Gastrocnemius medialis (tissue), 4 donors: ENCODE measurements at regions not wholly inside any gene's neighbourhood (a gene's known extent, or its start where the extent isn't known, plus 50 kb on each side); places are given as distances from the start of the nearest gene placed in this dataset.

Experiments used
- ATAC-seq, 2 donors: fragments of 150-250 bp; one replicate each; pipeline ENCODE4 v1.9.1; 2016
- DNase-seq, 2 donors: peaks; one replicate each; pipeline ENCODE4 v3.0.0-alpha.2; 2019
- H3K27ac ChIP-seq, 4 donors: fragments of 200-600 bp; sonication (generic); 1 replicate in 1 of 4; 2 replicates in 3 of 4; pipeline ENCODE4 v1.5.1; 2016 to 2018; ENCODE audit warnings: mild to moderate bottlenecking in 2 of 4, moderate library complexity in 1 of 4
- H3K27me3 ChIP-seq, 3 donors: fragments of 200-600 bp; sonication (generic) in 2 of 3; 1 replicate in 1 of 3; 2 replicates in 2 of 3; pipeline versions ENCODE4 v1.5.1 to v1.6.0; 2016 to 2019; ENCODE audit warnings: mild to moderate bottlenecking in 1 of 3, moderate library complexity in 1 of 3
- H3K36me3 ChIP-seq, 2 donors: fragments of 200-600 bp; sonication (generic) in 1 of 2; one replicate each; pipeline ENCODE4 v1.5.1; 2017 to 2018
- H3K4me1 ChIP-seq, 2 donors: fragments of 200-600 bp; sonication (generic) in 1 of 2; one replicate each; pipeline ENCODE4 v1.5.1; 2016 to 2017; ENCODE audit warnings: mild to moderate bottlenecking in 2 of 2
- H3K4me3 ChIP-seq, 4 donors: fragments of 200-600 bp; sonication (generic) in 3 of 4; 1 replicate in 1 of 4; 2 replicates in 3 of 4; pipeline ENCODE4 v1.5.1; 2016 to 2019; ENCODE audit warnings: mild to moderate bottlenecking in 2 of 4
- H3K9me3 ChIP-seq, 3 donors: fragments of 200-600 bp; sonication (generic) in 2 of 3; 1 replicate in 1 of 3; 2 replicates in 2 of 3; pipeline ENCODE4 v1.5.1; 2016 to 2019
- POLR2A ChIP-seq, 2 donors: fragments of 450-650 bp; IDR thresholded peaks; one replicate each; pipeline ENCODE4 v1.6.1; 2017; ENCODE audit warnings: antibody characterized with exemption in 2 of 2, mild to moderate bottlenecking in 2 of 2, moderate library complexity in 2 of 2
- in situ Hi-C, 4 donors: fragments of 200-750 bp; cut with MboI; loops; one replicate each; pipeline versions ENCODE4 v1.15.0 to v1.8.0; 2017; ENCODE audit warnings: low sequenced_read_pairs in 4 of 4
- intact Hi-C: fragments of 100-400 bp; cut with DNase I; formaldehyde crosslinking; loops from one replicate; pipeline ENCODE4 v1.15.1; 2023; ENCODE audit warnings: low total_unique reads
- TF ChIP-seq, protein P1 (sequence below), 5 experiments: fragments of 450-650 bp in 3 of 5; fragments of 200-600 bp in 2 of 5; sonication (generic) in 2 of 5; IDR thresholded peaks in 4 of 5; conservative IDR thresholded peaks in 1 of 5; 1 replicate in 4 of 5; 2 replicates in 1 of 5; pipeline ENCODE4 v1.5.1; 2016 to 2019; ENCODE audit warnings: antibody characterized with exemption in 5 of 5, mild to moderate bottlenecking in 3 of 5, moderate library complexity in 3 of 5

DNA sequence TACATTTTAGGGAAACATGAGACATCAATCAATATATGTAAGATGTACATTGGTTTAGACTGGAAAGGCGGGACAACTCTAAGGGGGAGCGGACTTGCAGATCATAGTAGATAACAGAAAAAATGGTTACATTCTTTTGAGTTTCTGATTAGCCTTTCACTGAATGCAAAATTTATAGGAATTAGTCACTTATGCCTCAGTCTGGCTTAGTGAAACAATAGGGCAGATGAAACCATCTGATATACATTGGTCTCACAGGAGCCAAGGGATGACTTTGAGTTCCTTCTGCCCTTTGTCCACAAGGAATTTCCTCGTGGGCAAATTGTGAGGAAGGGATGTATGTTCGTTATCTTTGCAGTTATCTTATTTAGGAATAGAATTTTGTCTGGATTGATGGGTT lies 128.2 kb downstream of the ARSF start:
- intact Hi-C loops = no loop called here
- ATAC-seq = no peak
- in situ Hi-C loops = no loop called here

DNA sequence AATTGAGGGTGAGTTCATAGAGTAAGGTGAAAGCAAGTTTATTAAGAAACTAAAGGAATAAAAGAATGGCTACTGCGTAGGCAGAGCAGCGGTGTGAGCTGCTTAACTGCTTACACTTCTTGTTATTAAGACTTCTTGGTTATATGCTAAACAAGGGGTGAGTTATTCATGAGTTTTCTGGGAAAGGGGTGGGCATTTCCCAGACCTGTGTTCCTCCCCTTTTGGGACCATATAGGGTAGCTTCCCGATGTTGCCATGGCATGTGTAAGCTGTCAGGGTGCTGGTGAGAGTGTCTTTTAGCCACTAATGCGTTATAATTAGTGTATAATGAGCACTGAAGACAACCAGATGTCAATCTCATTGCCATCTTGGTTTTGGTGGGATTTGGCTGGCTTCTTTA lies 126.5 kb downstream of the ARSF start:
- H3K36me3 ChIP-seq = no peaks in the 10 kb centered on the region
- ATAC-seq (no peak), DNase-seq (no peak)
- in situ Hi-C loops (no loop called here), intact Hi-C loops (no loop called here)
- H3K9me3 ChIP-seq = no peaks in the 10 kb centered on the region
- no peaks in the 10 kb centered on the region for H3K4me1 ChIP-seq
- H3K27ac ChIP-seq = no peak overlapping the region
- H3K4me3 ChIP-seq = no peak overlapping the region
- TF ChIP-seq POLR2A (IDR thresholded peaks at IDR 0.05) = no peak
- TF ChIP-seq, protein P1, sequence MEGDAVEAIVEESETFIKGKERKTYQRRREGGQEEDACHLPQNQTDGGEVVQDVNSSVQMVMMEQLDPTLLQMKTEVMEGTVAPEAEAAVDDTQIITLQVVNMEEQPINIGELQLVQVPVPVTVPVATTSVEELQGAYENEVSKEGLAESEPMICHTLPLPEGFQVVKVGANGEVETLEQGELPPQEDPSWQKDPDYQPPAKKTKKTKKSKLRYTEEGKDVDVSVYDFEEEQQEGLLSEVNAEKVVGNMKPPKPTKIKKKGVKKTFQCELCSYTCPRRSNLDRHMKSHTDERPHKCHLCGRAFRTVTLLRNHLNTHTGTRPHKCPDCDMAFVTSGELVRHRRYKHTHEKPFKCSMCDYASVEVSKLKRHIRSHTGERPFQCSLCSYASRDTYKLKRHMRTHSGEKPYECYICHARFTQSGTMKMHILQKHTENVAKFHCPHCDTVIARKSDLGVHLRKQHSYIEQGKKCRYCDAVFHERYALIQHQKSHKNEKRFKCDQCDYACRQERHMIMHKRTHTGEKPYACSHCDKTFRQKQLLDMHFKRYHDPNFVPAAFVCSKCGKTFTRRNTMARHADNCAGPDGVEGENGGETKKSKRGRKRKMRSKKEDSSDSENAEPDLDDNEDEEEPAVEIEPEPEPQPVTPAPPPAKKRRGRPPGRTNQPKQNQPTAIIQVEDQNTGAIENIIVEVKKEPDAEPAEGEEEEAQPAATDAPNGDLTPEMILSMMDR (IDR thresholded peaks at IDR 0.05 in 4 of 5, conservative IDR thresholded peaks at IDR 0.05 in 1 of 5) = no peak
- no peaks in the 10 kb centered on the region for H3K27me3 ChIP-seq

More for the DNA sequence above, 128.2 kb downstream of the ARSF start:
- H3K9me3 ChIP-seq = no peaks in the 10 kb centered on the region
- no peak overlapping the region for H3K4me3 ChIP-seq
- no peak for DNase-seq
- H3K27ac ChIP-seq = no peak overlapping the region
- H3K36me3 ChIP-seq = no peaks in the 10 kb centered on the region
- no peaks in the 10 kb centered on the region for H3K27me3 ChIP-seq
- no peak for TF ChIP-seq POLR2A (IDR thresholded peaks at IDR 0.05)
- TF ChIP-seq, protein P1 (IDR thresholded peaks at IDR 0.05 in 4 of 5, conservative IDR thresholded peaks at IDR 0.05 in 1 of 5) = no peak
- no peaks in the 10 kb centered on the region for H3K4me1 ChIP-seq

DNA sequence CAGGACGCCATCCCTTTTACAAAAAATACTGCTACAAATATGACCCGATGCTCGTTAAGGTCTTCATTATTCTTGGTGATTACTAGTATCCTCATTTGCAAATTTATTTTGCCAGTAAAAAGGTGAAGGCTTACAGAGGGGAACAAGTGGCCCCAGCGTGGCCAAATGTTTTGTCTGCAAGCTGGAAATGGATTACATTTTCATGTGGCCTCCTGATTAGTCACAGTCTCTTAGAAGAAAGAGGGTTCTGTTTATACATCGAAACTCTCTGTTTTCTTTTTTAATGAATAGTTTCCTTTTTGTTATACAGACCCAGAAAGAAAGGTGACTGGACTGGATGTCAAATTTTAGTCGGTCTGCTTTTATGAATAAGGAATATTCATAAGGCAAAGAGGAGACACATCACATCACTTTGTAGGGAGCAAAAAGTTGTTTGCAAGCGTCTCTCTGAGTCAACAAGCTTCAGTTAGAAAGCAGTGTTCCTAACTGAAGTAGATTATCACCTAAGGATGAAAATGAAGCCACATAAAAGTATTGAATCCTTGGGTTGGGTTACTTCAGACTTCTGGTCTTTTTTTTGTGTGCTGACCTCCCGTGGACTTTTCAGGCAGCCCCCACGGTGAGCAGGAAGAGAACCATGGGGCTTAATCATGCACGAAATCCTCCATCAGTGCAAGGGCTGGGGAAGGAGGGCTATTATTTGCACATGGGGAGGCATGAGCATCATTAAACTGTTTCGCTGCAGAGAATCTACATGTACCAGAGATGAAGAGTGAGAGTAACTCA lies 125.6 kb downstream of the ARSF start:
- Histone ChIP-seq H3K4me3 (no peak overlapping the region), H3K4me1 (no peaks in the 10 kb centered on the region), H3K27me3 (no peaks in the 10 kb centered on the region), H3K36me3 (no peaks in the 10 kb centered on the region), H3K9me3 (no peaks in the 10 kb centered on the region), H3K27ac (no peak overlapping the region)
- ATAC-seq (no peak), DNase-seq (no peak)
- in situ Hi-C loops (no loop called here), intact Hi-C loops (no loop called here)
- TF ChIP-seq, protein P1 (IDR thresholded peaks at IDR 0.05 in 4 of 5, conservative IDR thresholded peaks at IDR 0.05 in 1 of 5) = no peak
- no peak for TF ChIP-seq POLR2A (IDR thresholded peaks at IDR 0.05)

DNA sequence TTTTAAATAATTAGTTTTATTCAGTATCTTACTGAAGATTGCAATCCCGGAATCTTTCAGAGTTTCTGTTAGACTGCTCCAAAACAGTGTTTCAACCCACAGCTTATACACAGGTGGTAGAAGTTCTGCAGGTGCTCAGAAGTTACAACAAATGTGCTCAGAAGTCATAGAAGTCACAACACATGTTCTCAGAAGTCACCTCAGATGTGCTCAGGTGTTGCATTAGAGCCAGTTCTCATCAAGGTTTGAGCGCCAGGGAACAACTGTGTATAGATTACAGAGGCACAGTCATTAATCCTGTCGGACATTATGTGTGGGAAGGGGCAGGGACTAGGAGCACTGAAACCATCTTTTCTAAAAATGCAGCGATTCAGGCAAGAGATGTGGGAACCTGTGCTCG lies 124.5 kb downstream of the ARSF start:
- no peaks in the 10 kb centered on the region for H3K4me1 ChIP-seq
- ATAC-seq (no peak), DNase-seq (no peak)
- no peak overlapping the region for H3K27ac ChIP-seq
- no peaks in the 10 kb centered on the region for H3K27me3 ChIP-seq
- intact Hi-C loops = no loop called here
- TF ChIP-seq, protein P1 (IDR thresholded peaks at IDR 0.05 in 4 of 5, conservative IDR thresholded peaks at IDR 0.05 in 1 of 5) = no peak
- no peak for TF ChIP-seq POLR2A (IDR thresholded peaks at IDR 0.05)
- in situ Hi-C loops = no loop called here
- H3K36me3 ChIP-seq = no peaks in the 10 kb centered on the region
- H3K9me3 ChIP-seq = no peaks in the 10 kb centered on the region
- no peak overlapping the region for H3K4me3 ChIP-seq
